HS-5 (cell line): ENCODE measurements at regions not wholly inside any gene's neighbourhood (a gene's known extent, or its start where the extent isn't known, plus 50 kb on each side); places are given as distances from the start of the nearest gene placed in this dataset.
A peak's percentile ranks its signal among the peaks of the same experiment; 100 is the strongest.
"Not testable (repeated sequence)": the region's sequence is repeated elsewhere in the genome, so short reads cannot be mapped to it uniquely, and the experiment has no call there.

Source experiments
- DNase-seq: peaks from one replicate; pipeline ENCODE4 v3.0.0-alpha.2; 2012; ENCODE audit warnings: low read depth

DNA sequence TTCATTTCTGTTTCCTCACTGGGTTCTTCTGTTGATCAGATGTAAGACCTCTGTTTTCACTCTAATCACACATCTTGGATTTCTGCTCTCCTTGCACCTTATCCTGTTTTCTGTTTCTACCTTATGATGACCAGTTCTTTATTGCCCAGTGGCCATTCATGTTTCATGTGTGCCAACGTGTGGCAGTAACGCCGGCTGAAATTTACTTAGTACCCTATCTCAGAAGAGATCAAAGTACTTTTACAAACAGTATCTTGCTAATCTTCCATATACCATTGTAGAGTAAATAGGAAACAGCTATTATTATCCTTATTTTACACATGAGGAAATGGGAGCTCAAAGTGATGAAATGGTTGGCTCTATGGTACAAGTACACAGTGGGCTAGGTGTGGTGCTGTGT lies 74.0 kb downstream of the GATA3 start:
- no peak for DNase-seq

DNA sequence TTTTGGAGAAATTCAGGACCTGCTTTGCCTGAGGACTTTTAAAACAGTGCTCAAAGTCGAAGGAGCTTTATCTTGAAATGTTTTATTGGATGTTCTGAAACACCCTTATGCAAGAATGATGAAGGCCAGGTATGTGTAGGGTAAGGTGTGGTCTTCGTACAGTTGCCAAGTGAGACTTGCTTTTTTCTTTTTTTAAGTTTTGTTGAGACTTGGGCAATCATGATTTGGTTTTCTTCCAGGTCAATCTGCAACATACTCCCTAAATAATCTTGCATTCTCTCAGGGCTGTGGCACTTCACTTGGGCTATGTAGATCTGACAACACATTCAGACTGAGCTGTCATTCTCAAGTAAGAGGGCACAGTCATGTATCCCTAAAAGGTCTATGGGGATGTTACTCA lies 75.0 kb downstream of the GATA3 start:
- no peak for DNase-seq

DNA sequence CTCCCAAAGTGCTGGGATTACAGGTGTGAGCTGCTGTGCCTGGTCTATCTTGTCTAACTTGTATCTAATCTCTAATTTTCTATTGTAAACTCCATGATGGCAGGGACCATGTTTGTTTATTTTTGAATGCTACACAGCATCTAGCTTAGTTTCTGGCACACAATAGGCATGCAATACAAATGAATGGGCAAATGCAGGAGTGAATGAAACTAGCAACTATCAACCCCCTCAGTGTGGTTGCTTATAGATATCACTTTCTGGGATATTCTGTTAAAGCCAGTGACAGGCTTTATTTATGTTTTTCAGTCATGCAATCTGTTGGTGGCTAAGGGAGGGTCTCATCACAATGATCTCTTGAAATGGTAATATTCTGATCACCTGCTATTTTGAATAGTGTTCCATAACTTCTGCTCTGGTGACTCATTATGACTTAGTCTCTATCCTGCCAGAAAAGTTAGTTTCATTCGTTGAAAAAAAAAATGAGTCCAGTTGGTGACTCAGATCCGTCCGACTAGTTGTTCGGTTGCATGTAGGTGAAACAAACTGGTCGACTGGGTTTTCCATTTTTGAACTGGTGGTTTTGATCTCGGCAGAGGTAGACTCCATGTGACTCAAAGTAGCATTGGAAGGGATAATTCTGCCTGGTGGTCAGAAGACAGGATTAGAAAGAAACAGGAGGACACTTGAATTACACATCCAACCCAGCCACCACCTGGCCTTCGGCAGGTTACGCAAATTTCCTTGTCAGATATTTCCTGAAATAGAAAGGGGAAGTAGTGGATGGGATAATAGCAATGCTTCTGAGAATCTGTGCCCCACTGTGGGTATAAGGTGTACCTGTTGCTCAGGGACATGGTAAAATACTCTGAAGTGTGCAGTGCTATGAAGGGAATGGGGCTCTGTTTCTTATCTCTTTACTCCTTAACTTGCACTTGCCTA lies 76.8 kb downstream of the GATA3 start:
- DNase-seq: peak; percentile 32

DNA sequence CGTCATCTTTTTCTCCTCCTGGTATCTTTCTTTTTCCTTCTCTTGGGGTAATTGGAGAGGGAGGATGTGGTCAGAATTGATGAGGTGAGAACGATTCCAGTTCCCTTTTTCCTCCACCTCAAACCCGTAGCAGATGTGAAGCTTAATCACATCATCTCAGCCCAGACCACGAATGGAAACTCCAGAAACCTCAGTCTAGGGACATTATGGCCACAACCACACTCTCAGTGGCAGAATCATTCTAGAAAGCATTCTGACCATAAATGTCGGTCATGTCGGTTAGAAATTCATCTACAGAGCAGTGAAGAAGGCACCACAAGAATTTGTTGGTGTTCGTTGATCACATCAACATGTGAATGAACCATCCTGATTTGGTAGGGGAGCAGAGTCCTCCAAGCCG lies 78.7 kb downstream of the GATA3 start:
- DNase-seq: no peak

DNA sequence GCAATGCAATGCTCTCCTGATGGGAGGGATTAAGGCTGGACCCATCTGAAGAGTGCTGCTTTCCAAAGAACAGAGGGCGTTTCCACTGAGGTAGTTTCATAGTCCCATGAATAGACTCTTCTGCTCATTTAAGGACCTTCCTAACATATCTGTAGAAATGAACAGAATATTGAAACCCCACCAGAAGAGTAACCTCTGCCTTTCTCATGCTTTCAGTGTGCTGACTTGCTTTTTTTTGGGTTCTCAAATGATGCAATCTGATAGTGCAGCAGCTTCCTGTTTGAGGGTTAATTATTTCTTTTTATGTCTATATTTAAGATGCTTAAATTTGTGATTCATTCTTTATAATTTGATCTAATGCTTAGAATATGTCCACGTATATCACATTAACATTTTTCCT lies 82.2 kb downstream of the GATA3 start:
- no peak for DNase-seq

DNA sequence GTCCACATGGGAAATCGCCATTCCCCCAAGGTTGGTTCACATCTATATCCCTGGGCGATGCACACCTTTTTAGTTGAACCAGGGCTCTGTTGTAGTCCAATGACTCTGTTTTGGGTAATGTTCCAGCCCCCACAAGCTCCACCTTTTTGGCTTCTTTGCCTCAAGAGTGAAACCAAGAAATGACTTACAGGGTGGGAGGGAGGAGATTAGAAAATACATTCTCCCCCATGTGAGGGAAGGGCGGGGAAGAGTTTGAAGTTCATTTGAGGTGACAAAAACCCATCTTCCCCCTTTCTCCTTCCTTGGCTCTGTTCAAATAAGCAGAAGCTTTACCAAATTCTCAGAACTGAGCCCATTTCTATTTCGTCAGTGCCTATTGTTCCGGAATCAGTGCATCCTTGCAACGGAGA lies 82.8 kb downstream of the GATA3 start:
- DNase-seq: no peak

DNA sequence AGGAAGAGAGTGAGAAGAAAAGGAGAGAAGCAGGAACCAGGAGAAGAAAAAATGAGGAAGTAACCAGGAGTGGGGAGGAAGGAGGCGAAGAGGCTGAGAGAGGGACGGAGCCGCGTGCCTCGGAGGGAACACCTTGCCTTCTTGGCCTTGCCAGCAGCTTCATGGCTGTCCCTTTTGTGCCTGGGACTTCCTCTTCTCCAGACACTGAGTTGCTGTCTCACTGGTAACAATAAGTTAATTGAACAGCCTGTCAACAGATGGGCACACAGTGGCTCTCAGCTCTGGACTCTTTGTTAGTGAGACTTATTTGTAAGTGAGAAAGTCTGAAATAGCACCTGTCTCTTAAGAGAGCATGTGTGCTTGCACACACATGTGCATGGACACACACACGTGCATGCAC lies 83.2 kb downstream of the GATA3 start:
- no peak for DNase-seq

DNA sequence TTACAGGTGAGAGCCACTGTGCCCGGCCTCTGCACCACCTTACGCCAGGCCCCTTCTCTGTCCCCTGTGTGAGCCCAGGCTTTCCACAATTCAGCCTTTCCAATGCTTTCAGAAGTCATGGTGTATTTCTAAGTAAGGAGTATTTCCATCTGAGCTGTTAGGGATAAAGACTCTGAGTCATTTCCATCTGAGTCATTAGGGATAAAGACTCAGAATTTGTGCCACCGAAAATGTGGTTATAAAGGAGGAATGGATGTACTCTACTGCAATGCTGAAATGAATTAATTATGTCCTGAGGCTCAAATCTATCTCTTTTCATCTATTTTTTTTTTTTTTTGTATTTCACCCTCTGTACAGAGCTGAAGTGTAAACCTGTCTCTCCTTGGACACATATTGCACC lies 84.0 kb downstream of the GATA3 start:
- DNase-seq: no peak

DNA sequence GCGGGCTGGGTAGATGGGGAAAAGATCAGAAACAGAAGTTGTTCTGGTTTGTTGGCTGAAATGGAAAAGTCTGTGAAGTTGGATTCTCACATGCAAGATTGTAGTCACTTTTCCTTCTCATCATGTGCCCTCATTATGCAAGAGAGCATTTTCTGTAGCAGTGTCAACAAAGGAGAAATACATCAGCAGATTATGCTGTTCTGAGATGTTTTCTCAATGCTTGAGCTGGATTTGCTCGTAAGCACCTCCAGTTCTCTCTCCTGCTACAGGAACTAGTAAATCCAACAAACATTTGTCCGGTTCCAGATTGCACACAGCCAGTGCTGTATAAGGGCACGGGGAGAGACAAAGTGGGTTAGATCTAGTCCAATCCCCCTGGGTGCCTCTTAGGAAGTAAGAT lies 90.0 kb downstream of the GATA3 start:
- DNase-seq: no peak

DNA sequence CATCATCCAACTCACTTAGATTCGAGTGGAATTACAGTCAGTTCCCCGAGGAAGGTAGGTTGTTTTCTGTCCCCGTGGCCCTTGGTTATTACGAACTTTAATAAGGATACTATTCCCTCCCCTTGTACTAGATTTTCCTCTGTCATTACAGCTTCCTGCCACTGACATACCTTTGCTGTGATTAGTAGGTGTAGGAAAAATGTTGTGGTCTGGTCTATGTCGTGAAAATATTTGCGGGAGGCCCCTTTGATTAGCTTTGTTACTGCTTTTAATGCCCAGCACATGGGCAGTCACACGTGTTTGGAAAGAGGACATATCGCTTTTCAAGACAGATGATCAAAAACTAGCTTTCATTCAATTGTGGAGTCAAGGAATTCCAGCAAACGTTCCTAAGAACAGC lies 92.2 kb downstream of the GATA3 start:
- DNase-seq: no peak

DNA sequence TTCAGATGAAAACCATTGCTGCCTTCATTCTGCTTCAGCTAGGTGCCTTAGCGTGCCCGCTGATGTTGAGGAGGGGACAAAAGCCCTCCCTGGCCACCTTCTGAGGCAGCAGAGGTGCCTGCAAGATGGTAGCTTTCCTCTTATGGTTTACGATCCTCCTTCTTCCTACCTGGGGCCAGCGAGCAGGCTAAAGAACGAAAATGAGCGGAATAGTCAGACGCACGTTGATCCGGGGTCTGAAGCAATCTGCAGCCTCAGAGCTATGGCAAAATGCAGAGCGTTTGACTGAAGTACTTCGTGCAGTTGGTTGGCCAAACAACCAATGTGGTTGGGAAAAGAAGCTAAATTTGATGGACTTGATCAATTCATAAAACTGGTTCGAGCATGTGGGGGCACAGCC lies 95.5 kb downstream of the GATA3 start:
- no peak for DNase-seq

DNA sequence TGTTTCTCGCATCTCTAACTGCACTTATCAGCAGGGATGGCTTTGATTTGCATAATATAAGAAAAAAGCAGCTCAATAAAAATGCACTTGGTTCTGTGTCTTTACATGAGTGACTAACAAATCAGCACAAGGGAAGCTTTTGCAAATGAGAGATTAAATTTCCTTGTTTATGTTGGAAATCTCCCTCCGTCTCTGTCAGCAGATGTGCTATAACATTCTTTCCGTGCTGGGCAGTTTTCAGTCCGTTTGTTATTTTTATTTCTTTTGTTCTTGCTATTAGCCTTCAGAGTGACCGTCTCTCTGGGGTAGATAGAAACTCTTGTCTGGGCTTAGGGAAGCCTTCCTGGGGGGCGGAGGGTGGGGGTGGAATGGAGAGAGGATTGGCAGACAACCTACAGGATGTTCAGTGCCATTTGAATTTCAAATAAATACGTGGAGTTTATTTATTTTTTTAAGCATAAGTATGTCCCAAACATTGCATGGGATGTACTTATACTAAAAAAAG lies 96.0 kb downstream of the GATA3 start:
- no peak for DNase-seq

DNA sequence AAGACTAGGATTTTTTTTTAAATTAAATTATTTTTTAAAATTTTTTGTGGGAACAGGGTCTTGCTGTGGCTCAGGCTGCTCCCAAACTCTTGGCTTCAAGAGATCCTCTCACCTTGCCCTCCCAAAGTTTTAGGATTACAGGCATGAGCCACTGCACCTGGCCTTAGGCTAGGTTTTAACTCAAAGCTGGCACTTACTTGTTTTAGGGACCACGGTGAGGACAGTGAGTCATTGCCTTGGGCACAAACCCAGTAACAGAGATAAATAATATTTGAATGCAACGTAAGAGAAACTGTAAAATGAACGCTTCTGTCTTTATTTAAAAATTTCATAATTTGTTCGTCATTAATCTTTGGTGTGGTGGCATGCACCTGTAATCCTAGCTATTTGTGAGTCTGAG lies 96.6 kb downstream of the GATA3 start:
- no peak for DNase-seq

DNA sequence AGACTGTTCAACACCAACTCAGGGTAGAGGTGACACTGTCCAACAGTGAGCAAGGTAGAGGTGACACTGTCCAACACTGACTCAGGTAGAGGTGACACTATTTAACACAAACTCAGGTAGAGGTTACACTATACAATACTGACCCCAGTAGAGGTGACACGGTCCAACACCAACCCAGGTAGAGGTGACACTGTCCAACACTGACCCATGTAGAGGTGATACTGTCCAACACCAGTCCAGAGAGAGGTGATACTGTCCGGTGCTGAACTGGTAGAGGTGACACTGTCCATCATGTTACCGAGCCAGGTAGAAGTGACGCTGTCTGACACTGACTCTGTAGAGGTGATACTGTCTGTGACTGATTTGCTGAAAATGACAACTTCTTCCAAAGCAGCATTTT lies 102.4 kb downstream of the GATA3 start:
- no peak for DNase-seq

DNA sequence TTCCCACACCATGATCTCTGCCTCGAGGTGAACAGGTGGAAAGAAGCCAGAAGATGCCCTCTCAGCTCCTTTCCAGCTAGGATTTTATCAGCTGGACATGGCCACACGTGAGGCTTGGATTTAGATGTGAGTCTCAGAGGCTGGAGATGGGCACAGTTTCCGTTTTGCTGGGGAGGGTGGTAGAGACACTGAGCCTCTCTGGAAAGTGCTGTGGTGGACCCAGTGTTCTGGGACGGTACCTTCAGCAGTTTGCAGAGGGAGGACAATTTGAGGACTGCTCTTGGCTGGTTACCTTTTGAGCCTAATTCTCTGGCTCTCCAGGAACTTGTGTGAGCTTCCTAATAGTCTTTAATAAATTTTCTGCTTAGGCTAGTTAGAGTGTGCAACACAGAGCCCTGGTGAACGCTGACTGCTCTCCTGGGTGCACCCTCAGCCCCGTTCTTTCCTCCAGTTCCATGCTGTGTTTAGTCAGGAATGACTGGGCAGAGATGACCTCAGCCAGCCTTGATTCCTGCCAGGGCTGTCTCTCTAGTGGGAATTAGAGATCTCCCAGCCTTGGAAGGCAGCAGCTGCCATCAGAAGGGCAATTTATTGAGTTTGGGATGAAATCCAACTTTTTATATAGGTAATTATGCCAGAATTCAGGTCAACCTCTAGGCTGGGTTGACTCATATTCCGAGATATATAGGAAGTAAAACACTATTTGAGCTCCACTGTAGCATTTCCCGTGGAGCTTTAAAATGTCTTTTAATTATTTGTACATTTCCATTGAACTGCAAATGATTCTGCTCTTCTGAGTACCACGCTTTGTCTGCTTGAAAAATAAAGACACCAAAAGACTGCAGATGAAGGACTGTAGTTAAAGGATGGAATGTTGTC lies 103.9 kb downstream of the GATA3 start:
- no peak for DNase-seq

DNA sequence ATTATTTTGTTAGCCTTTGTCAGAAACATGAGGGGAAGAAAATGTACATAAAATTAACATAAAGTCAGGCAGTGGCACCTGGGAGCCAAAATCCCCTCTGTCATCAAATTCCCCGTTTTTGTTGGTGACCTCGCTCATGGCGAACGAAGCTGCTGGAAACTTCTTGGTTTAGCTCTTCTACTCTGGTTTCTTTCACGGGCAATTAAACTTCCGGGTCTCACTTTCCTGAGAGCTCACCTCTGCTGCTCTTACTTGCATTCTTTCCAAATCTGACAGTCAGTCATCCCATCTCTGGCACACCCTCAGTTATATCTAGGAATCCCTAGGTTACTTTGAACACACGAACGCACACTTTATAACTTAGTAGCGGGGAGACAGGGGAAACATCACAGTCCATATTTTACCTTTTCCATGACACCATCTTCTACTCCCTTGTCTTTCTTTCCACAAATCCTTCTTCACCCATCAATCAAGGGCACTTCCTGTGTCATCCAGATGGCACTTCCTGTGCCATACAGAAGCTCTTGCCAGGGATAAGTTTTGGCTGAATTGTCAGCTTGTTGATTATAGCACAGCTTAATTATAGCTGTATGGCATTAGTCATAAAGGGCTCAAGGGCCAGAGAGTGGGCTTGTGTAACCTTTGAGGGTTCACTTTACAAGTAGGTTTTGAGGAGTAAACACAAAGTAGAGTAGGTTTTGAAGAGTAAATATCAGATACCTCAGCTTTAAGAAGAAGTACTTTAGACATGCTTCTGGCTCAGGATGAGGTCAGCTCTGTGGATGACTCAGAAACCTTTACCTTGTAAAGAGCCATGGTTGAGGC lies 105.1 kb downstream of the GATA3 start:
- DNase-seq: no peak

DNA sequence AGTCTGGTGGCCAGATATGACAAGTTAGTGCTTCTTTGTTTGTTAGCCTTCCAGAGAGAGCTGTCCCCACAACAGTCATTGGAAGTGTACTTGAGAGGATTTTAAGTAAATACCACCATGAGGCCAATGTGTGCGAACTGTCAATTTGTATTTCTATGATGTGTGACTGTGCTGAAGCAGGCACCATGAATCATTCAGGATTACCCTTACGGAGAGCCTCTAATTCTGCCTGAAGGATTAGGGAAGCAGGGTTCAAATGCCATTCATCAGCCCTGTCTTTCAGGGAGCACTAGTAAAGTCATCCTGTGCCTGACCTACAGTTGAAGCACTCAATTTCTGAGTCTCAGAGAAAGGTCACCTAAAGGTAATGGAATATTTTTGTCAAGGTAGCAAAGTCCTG lies 109.3 kb downstream of the GATA3 start:
- DNase-seq: no peak

DNA sequence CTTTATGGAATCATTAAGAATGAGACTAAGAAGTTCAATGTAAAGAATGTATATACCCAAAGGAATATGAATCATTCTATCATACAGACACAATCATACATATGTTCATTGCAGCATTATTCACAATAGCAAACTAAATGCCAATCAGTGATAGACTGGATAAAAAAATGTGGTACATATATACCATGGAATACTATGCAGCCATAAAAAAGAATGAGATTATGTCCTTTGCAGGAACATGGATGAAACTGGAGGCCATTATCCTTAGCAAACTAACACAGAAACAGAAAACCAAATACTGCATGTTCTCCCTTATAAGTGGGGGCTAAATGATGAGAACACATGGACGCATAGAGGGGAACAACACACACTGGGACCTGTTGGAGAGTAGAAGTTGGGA lies 110.2 kb downstream of the GATA3 start:
- not testable (repeated sequence) for DNase-seq

DNA sequence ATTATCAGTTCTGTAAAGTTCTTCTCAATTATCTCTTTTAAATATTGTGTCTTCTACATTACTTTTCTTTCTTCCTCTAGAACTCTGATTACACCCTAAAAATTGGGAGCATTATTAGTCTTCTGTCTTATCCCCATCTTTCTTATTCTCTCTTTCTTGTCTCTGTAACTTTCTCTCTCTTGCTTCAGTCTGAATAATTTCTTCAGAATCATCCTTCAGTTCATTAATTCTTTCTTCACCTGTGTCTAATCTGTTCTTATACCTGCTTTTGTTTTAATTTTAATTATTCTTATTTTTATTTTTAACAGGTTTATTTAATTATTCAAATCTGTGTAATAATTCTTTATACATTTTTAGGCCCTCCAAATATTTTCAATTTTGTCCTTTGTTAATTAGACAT lies 114.3 kb downstream of the GATA3 start:
- DNase-seq: no peak

DNA sequence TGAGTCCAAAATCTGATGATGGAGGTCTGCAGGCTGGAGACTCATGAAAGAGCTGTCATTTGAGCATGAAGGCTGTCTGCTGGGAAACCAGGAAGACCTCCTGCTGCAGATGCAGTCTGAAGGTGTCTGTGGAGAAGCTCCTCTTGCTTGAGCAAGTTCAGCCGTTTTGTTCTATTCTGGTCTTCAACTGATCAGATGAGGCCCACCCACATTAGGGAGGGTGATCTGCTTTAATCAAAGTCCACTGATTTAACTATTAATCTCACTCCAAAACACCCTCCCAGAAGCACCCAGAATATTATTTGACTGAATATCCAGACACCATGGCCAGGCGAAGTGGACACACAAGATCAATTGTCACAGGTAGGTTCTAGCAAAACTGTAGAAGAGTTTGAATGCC lies 116.5 kb downstream of the GATA3 start:
- DNase-seq: no peak

DNA sequence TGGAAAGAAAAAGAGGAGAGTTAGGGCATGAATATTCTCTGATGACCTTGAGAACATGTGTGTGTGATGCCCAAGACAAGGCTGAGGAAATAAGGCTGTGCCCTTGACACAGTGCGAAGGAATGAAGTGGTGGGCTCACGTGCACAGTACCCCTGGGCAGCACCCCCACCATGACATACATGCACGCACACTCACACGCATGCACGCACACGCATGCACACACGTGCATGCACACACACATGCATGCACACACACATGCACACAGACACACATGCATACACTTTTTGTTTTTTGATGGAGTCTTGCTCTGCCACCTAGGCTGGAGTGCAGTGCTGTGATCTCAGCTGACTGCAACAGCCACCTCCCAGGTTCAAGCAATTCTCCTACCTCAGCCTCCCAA lies 118.1 kb downstream of the GATA3 start:
- DNase-seq: no peak

DNA sequence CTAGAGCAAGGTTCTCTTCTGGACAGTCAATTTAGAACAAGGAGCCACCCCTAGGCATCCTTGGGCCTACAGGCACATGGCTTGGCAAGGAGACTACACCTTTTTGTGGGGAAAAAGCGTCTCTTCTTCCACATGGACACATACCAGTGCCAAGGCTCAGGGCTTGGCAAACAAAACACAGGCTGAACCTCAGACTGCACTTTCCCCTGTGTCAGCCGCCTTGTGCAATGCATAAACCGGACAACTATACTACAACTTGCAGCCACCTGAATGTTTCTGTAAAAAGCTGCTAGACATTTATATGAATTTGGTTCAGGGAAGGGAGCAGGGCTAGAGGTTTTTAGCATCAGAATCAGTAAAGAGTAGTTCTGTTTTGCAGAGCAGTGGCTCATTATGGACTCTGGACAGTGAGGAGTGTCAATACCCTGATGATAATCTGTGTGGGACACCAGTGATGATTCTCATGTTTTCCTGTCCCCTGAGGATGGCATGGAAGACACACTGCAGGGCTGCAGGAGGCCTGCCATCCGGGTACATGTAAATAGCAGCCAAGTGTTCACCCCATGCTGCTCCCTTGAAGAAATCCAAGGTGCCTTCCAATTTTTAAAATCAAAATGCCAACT lies 118.9 kb downstream of the GATA3 start:
- DNase-seq: no peak
